Liver (tissue), 8 donors: ENCODE measurements at regions not wholly inside any gene's neighbourhood (a gene's known extent, or its start where the extent isn't known, plus 50 kb on each side); places are given as distances from the start of the nearest gene placed in this dataset.
"Not testable (repeated sequence)": the region's sequence is repeated elsewhere in the genome, so short reads cannot be mapped to it uniquely, and the experiment has no call there.

Experiments
- DNase-seq: peaks from one replicate; pipeline ENCODE4 v3.0.0-alpha.2; 2017; ENCODE audit warnings: low spot score
- H3K27ac ChIP-seq, 2 donors: one replicate each; pipeline ENCODE4 v1.7.0; 2013; ENCODE audit warnings: inconsistent platforms in 2 of 2, low read length in 2 of 2, control low read depth in 1 of 2, low read depth in 1 of 2, mild to moderate bottlenecking in 1 of 2
- H3K27me3 ChIP-seq, 4 donors: one replicate each; pipeline versions ENCODE4 v1.6.1 to v1.7.0; 2013; ENCODE audit warnings: low read length in 3 of 4, inconsistent platforms in 1 of 4, mild to moderate bottlenecking in 1 of 4, moderate library complexity in 1 of 4; ENCODE audit not compliant: control insufficient read depth in 4 of 4, insufficient read depth in 4 of 4
- H3K36me3 ChIP-seq, 4 donors: one replicate each; pipeline versions ENCODE4 v1.6.1 to v1.7.0; 2013; ENCODE audit warnings: low read length in 3 of 4, mild to moderate bottlenecking in 3 of 4, low read depth in 1 of 4, moderate library complexity in 1 of 4; ENCODE audit not compliant: control insufficient read depth in 4 of 4, insufficient read depth in 3 of 4
- H3K4me1 ChIP-seq, 4 donors: one replicate each; pipeline versions ENCODE4 v1.6.1 to v1.7.0; 2013; ENCODE audit warnings: low read length in 3 of 4, mild to moderate bottlenecking in 3 of 4, moderate library complexity in 1 of 4; ENCODE audit not compliant: control insufficient read depth in 4 of 4, insufficient read depth in 4 of 4
- H3K4me3 ChIP-seq, 3 donors: one replicate each; pipeline versions ENCODE4 v1.6.1 to v1.7.0; 2013; ENCODE audit warnings: low read length in 3 of 3, control low read depth in 1 of 3, low read depth in 1 of 3, mild to moderate bottlenecking in 1 of 3
- H3K9ac ChIP-seq, 2 donors: one replicate each; pipeline ENCODE4 v1.7.0; 2013; ENCODE audit warnings: low read length in 2 of 2, mild to moderate bottlenecking in 2 of 2, moderate library complexity in 2 of 2, control low read depth in 1 of 2, low read depth in 1 of 2
- H3K9me3 ChIP-seq, 4 donors: one replicate each; pipeline versions ENCODE4 v1.6.1 to v1.7.0; 2013; ENCODE audit warnings: low read length in 3 of 4; ENCODE audit not compliant: control insufficient read depth in 4 of 4
- ATF3 ChIP-seq: IDR thresholded peaks from 2 replicates; pipeline ENCODE4 v1.6.1; 2016; ENCODE audit warnings: antibody characterized with exemption
- CTCF ChIP-seq: fragments of 150-350 bp; IDR thresholded peaks from 2 replicates; pipeline ENCODE4 v1.5.1; 2017; ENCODE audit warnings: improper control_type of control experiment, low read depth, low read length; ENCODE audit not compliant: missing input control
- FOXA2 ChIP-seq: IDR thresholded peaks from 2 replicates; pipeline ENCODE4 v1.6.1; 2016; ENCODE audit warnings: antibody characterized with exemption
- GABPA ChIP-seq, 2 donors: IDR thresholded peaks in 1 of 2; conservative IDR thresholded peaks in 1 of 2; 2 replicates each; pipeline ENCODE4 v1.6.1; 2016; ENCODE audit warnings: antibody characterized with exemption in 2 of 2, mild to moderate bottlenecking in 1 of 2, moderate library complexity in 1 of 2
- HNF4A ChIP-seq, 2 donors: conservative IDR thresholded peaks; 2 replicates each; pipeline ENCODE4 v1.6.1; 2016; ENCODE audit warnings: antibody characterized with exemption in 2 of 2, mild to moderate bottlenecking in 2 of 2
- HNF4G ChIP-seq: IDR thresholded peaks from 2 replicates; pipeline ENCODE4 v1.6.1; 2016; ENCODE audit warnings: antibody characterized with exemption
- JUND ChIP-seq, 2 donors: IDR thresholded peaks; 2 replicates each; pipeline ENCODE4 v1.6.1; 2016; ENCODE audit warnings: antibody characterized with exemption in 2 of 2
- MAX ChIP-seq: IDR thresholded peaks from 2 replicates; pipeline ENCODE4 v1.6.1; 2016; ENCODE audit warnings: antibody characterized with exemption
- NR2F2 ChIP-seq: IDR thresholded peaks from 2 replicates; pipeline ENCODE4 v1.6.1; 2016; ENCODE audit warnings: antibody characterized with exemption
- RAD21 ChIP-seq, 2 donors: IDR thresholded peaks; 2 replicates each; pipeline ENCODE4 v1.6.1; 2016; ENCODE audit warnings: antibody characterized with exemption in 2 of 2, mild to moderate bottlenecking in 2 of 2
- REST ChIP-seq: IDR thresholded peaks from 2 replicates; pipeline ENCODE4 v1.6.1; 2016; ENCODE audit warnings: antibody characterized with exemption, mild to moderate bottlenecking
- RXRA ChIP-seq, 2 donors: IDR thresholded peaks; 2 replicates each; pipeline ENCODE4 v1.6.1; 2017 to 2018; ENCODE audit warnings: antibody characterized with exemption in 2 of 2, mild to moderate bottlenecking in 1 of 2
- YY1 ChIP-seq: IDR thresholded peaks from 2 replicates; pipeline ENCODE4 v1.6.1; 2016; ENCODE audit warnings: antibody characterized with exemption, mild to moderate bottlenecking
- ZBTB33 ChIP-seq: IDR thresholded peaks from 2 replicates; pipeline ENCODE4 v1.6.1; 2016; ENCODE audit warnings: antibody characterized with exemption
- WGBS: extraction: QIAGEN DNeasy Blood & Tissue Kit; methylation state at CpG from one replicate; pipeline ENCODE4 v1.1.7; 2013; 5-methylcytosine and 5-hydroxymethylcytosine counted together
- donor health status: healthy.
- donor health status: healthy.
- donor health status: healthy.
- donor health status: healthy.
- donor health status: healthy.

- DNase-seq, result no peak
- TF ChIP-seq RAD21 (IDR thresholded peaks at IDR 0.05) (no peak), CTCF (no peak), RXRA (IDR thresholded peaks at IDR 0.05) (no peak), REST (no peak), GABPA (IDR thresholded peaks at IDR 0.05 in 1 of 2, conservative IDR thresholded peaks at IDR 0.05 in 1 of 2) (no peak), NR2F2 (no peak), HNF4G (no peak), YY1 (no peak), HNF4A (conservative IDR thresholded peaks at IDR 0.05) (no peak), MAX (no peak)
- Histone ChIP-seq H3K27ac (no peak overlapping the region), H3K27me3 (no peaks in the 10 kb centered on the region), H3K9ac (no peak overlapping the region), H3K4me1 (no peaks in the 10 kb centered on the region), H3K9me3 (peaks cover 0 to 2% (median 0%) of the 10 kb centered on the region in 4 donors), H3K4me3 (no peak overlapping the region), H3K36me3 (no peaks in the 10 kb centered on the region)
- WGBS, result 68% methylated on average over 3 of the region's 3 CpGs
Observed at GRCh38 chr12:71312768-71313403, 126.7 kb upstream of the LGR5 start.

- not testable (repeated sequence) for H3K4me3 ChIP-seq, H3K36me3 ChIP-seq, H3K9me3 ChIP-seq, H3K4me1 ChIP-seq, DNase-seq, H3K9ac ChIP-seq, H3K27me3 ChIP-seq, H3K27ac ChIP-seq
- 86% methylated on average over 4 of the region's 4 CpGs for WGBS
Observed at GRCh38 chr12:71311611-71312010, 128.0 kb upstream of the LGR5 start.

- Histone ChIP-seq H3K9ac (no peak overlapping the region), H3K27ac (no peak overlapping the region), H3K27me3 (no peaks in the 10 kb centered on the region), H3K9me3 (no peaks in the 10 kb centered on the region), H3K36me3 (no peaks in the 10 kb centered on the region), H3K4me1 (no peaks in the 10 kb centered on the region), H3K4me3 (no peak overlapping the region)
- no peak for DNase-seq
- TF ChIP-seq HNF4G (no peak), YY1 (no peak), MAX (no peak), ATF3 (no peak), FOXA2 (no peak), CTCF (no peak), ZBTB33 (no peak), GABPA (IDR thresholded peaks at IDR 0.05 in 1 of 2, conservative IDR thresholded peaks at IDR 0.05 in 1 of 2) (no peak), JUND (IDR thresholded peaks at IDR 0.05) (no peak)
- WGBS, result 83% methylated on average over 1 of the region's 1 CpG
Observed at GRCh38 chr12:71306808-71307207, 132.8 kb upstream of the LGR5 start.
